Astrocyte of the hippocampus (primary cell): ENCODE measurements at regions not wholly inside any gene's neighbourhood (a gene's known extent, or its start where the extent isn't known, plus 50 kb on each side); places are given as distances from the start of the nearest gene placed in this dataset.

Experiments
- DNase-seq: peaks from one replicate; pipeline ENCODE4 v3.0.0; 2011; ENCODE audit warnings: low read depth, low spot score

- no peak for DNase-seq
These were observed 494.1 kb upstream of the CITED2 start for GRCh38 chr6:139868576-139868975.

- DNase-seq = no peak
These were observed 489.5 kb upstream of the CITED2 start for GRCh38 chr6:139863964-139864363.

- no peak for DNase-seq
These were observed 488.9 kb upstream of the CITED2 start for GRCh38 chr6:139863346-139863745.

- no peak for DNase-seq
These were observed 487.9 kb upstream of the CITED2 start for GRCh38 chr6:139862311-139862710.

- DNase-seq = no peak
These were observed 485.8 kb upstream of the CITED2 start for GRCh38 chr6:139860203-139860602.

- DNase-seq = no peak
These were observed 484.0 kb upstream of the CITED2 start for GRCh38 chr6:139858429-139858828.

GRCh38 chr6:139857143-139857542 lies 482.7 kb upstream of the CITED2 start:
- no peak for DNase-seq

GRCh38 chr6:139856562-139856961 lies 482.1 kb upstream of the CITED2 start:
- DNase-seq = no peak

GRCh38 chr6:139855671-139856311 lies 481.3 kb upstream of the CITED2 start:
- DNase-seq = peak; percentile 46

GRCh38 chr6:139853302-139853992 lies 479.0 kb upstream of the CITED2 start:
- no peak for DNase-seq

GRCh38 chr6:139852488-139853140 lies 478.2 kb upstream of the CITED2 start:
- DNase-seq = no peak

- no peak for DNase-seq
These were observed 477.6 kb upstream of the CITED2 start for GRCh38 chr6:139852067-139852466.

- DNase-seq = no peak
These were observed 476.8 kb upstream of the CITED2 start for GRCh38 chr6:139851206-139851605.

GRCh38 chr6:139850512-139850911 lies 476.1 kb upstream of the CITED2 start:
- DNase-seq = no peak

- DNase-seq = no peak
These were observed 473.0 kb upstream of the CITED2 start for GRCh38 chr6:139847457-139847813.

GRCh38 chr6:139846538-139847456 lies 472.3 kb upstream of the CITED2 start:
- no peak for DNase-seq

GRCh38 chr6:139844907-139845306 lies 470.5 kb upstream of the CITED2 start:
- no peak for DNase-seq

GRCh38 chr6:139841794-139842215 lies 467.4 kb upstream of the CITED2 start:
- no peak for DNase-seq

GRCh38 chr6:139839506-139840156 lies 465.2 kb upstream of the CITED2 start:
- no peak for DNase-seq

- no peak for DNase-seq
These were observed 459.8 kb upstream of the CITED2 start for GRCh38 chr6:139834232-139834631.

- no peak for DNase-seq
These were observed 459.1 kb upstream of the CITED2 start for GRCh38 chr6:139833592-139833991.
